Aorta (tissue), 5 donors: ENCODE measurements at regions not wholly inside any gene's neighbourhood (a gene's known extent, or its start where the extent isn't known, plus 50 kb on each side); places are given as distances from the start of the nearest gene placed in this dataset.

ENCODE experiments used
- ATAC-seq: fragments of 200-7000 bp; cut with Tn5 transposase; one replicate; pipeline ENCODE4 v1.9.1; 2022; ENCODE audit warnings: moderate library complexity; ENCODE audit not compliant: low FRiP score
- DNase-seq, 2 donors: peaks; one replicate each; pipeline ENCODE4 v3.0.0-alpha.2; 2020
- H3K27ac ChIP-seq, 2 donors: one replicate each; pipeline ENCODE4 v1.5.1; 2013; ENCODE audit warnings: low read length in 2 of 2, mild to moderate bottlenecking in 2 of 2, moderate library complexity in 2 of 2, control low read depth in 1 of 2, inconsistent platforms in 1 of 2, low read depth in 1 of 2
- H3K27me3 ChIP-seq, 2 donors: one replicate each; pipeline ENCODE4 v1.6.1; 2013; ENCODE audit warnings: control low read depth in 1 of 2, low read length in 1 of 2, mild to moderate bottlenecking in 1 of 2, moderate library complexity in 1 of 2; ENCODE audit not compliant: insufficient read depth in 2 of 2, control insufficient read depth in 1 of 2
- H3K36me3 ChIP-seq, 2 donors: one replicate each; pipeline ENCODE4 v1.6.1; 2013; ENCODE audit warnings: control low read depth in 1 of 2, low read length in 1 of 2, mild to moderate bottlenecking in 1 of 2; ENCODE audit not compliant: insufficient read depth in 2 of 2, control insufficient read depth in 1 of 2
- H3K4me1 ChIP-seq, 2 donors: one replicate each; pipeline ENCODE4 v1.6.1; 2013; ENCODE audit warnings: low read length in 2 of 2, control low read depth in 1 of 2, mild to moderate bottlenecking in 1 of 2, moderate library complexity in 1 of 2; ENCODE audit not compliant: insufficient read depth in 2 of 2, control insufficient read depth in 1 of 2
- H3K4me3 ChIP-seq, 2 donors: one replicate each; pipeline ENCODE4 v1.5.1; 2013; ENCODE audit warnings: low read length in 2 of 2, control low read depth in 1 of 2, mild to moderate bottlenecking in 1 of 2
- H3K9me3 ChIP-seq: one replicate; pipeline ENCODE4 v1.6.1; 2013; ENCODE audit warnings: mild to moderate bottlenecking, low read length; ENCODE audit not compliant: control insufficient read depth
- WGBS, 2 donors: extraction: QIAGEN DNeasy Blood & Tissue Kit; methylation state at CpG; one replicate each; pipeline ENCODE4 v1.1.7; 2013; 5-methylcytosine and 5-hydroxymethylcytosine counted together
- intact Hi-C, 2 donors: fragments of 100-400 bp; cut with DNase I; formaldehyde crosslinking; loops; one replicate each; pipeline versions ENCODE4 v1.14.2 to v1.15.0; 2022
- donor health status: healthy with polysubstance abuse.
- donor health status: Bipolar disorder and iron deficiency.
- donor health status: DM: no; HTN: no; CAD: no.
- donor health status: DM: no; HTN: no; CAD: no.
- donor health status: DM: yes; HTN: yes; CAD: no.

GRCh38 chr2:103780088-103780702 is 1018.4 kb downstream of the TMEM182 start:
- no peak for DNase-seq
- ATAC-seq, result no peak
- intact Hi-C loops, result no loop called here
- no peak overlapping the region for H3K4me3 ChIP-seq
- WGBS, 2 donors, result 84 to 85% methylated on average over 4 of the region's 4 CpGs
- H3K36me3 ChIP-seq, result no peaks in the 10 kb centered on the region
- H3K4me1 ChIP-seq, result no peaks in the 10 kb centered on the region
- no peaks in the 10 kb centered on the region for H3K27me3 ChIP-seq
- no peak overlapping the region for H3K27ac ChIP-seq
- H3K9me3 ChIP-seq, result peaks cover 4% of the 10 kb centered on the region

- H3K9me3 ChIP-seq, result peaks cover 4% of the 10 kb centered on the region
- WGBS, 2 donors, result 57 to 76% methylated on average over 2 of the region's 2 CpGs
- no peak overlapping the region for H3K27ac ChIP-seq
- H3K27me3 ChIP-seq, result no peaks in the 10 kb centered on the region
- no peaks in the 10 kb centered on the region for H3K4me1 ChIP-seq
- H3K4me3 ChIP-seq, result no peak overlapping the region
- ATAC-seq (no peak), DNase-seq (no peak)
- intact Hi-C loops, result no loop called here
- H3K36me3 ChIP-seq, result no peaks in the 10 kb centered on the region
Measured at GRCh38 chr2:103781313-103781712, 1019.5 kb downstream of the TMEM182 start.

DNA sequence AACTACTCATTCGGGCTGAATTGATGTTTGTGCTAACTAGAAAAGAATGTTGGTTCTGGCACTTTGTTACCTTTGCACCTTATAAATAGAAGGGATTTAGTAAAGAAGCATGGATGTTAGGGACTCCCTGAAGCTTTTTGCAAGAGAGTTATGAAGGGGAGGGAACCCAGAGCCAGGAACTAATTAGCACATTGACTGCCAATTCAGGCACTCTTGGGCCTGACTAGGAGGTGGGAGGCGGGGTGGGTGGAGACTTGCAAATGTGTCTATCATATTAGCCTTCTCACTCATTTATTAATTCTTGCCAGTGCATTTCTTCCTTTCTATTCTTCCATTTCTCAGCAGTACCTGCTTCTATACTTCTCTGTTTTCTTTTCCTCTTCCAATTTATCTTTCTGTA is 1022.4 kb downstream of the TMEM182 start:
- H3K9me3 ChIP-seq, result peaks cover 1% of the 10 kb centered on the region
- H3K4me1 ChIP-seq, result peaks cover 0 to under 1% of the 10 kb centered on the region in 2 donors
- intact Hi-C loops, result no loop called here
- WGBS, 2 donors, result 36 to 38% methylated on average over 2 of the region's 2 CpGs
- H3K4me3 ChIP-seq, result no peak overlapping the region
- H3K27me3 ChIP-seq, result no peaks in the 10 kb centered on the region
- ATAC-seq, result no peak
- no peak for DNase-seq
- no peak overlapping the region for H3K27ac ChIP-seq
- no peaks in the 10 kb centered on the region for H3K36me3 ChIP-seq

DNA sequence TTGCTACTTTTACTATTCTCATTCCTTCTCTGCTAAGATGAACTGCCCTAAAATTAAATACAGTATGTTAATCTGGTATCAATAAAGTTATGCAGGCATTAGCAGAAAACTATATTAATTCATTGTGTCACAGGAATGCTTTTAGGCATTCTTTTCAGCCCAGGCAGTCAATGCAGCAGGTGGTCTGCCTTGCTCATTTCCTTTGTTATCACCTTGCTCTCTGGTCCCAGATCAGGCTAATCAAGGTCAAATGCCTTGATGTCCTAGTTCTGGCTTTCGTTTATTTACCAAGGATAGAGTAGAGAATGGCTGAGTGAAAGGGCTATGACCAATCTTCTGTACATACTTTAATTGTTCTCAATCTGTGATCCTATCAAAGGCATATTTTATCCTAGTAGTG is 1023.6 kb downstream of the TMEM182 start:
- Histone ChIP-seq H3K4me1 (peaks cover 0 to 2% of the 10 kb centered on the region in 2 donors), H3K9me3 (peaks cover 1% of the 10 kb centered on the region), H3K36me3 (no peaks in the 10 kb centered on the region), H3K4me3 (no peak overlapping the region), H3K27ac (no peak overlapping the region), H3K27me3 (no peaks in the 10 kb centered on the region)
- 32 to 76% methylated on average over 1 of the region's 1 CpG for WGBS, 2 donors
- intact Hi-C loops, result no loop called here
- ATAC-seq (no peak), DNase-seq (no peak)

GRCh38 chr2:103785956-103786355 is 1024.1 kb downstream of the TMEM182 start:
- H3K4me3 ChIP-seq, result no peak overlapping the region
- intact Hi-C loops, result no loop called here
- no peak overlapping the region for H3K27ac ChIP-seq
- H3K9me3 ChIP-seq, result peaks cover 1% of the 10 kb centered on the region
- no peaks in the 10 kb centered on the region for H3K36me3 ChIP-seq
- H3K4me1 ChIP-seq, result peaks cover 0 to 2% of the 10 kb centered on the region in 2 donors
- no peaks in the 10 kb centered on the region for H3K27me3 ChIP-seq
- no peak for ATAC-seq
- DNase-seq, result no peak

- Histone ChIP-seq H3K27ac (no peak overlapping the region), H3K36me3 (no peaks in the 10 kb centered on the region), H3K4me1 (peaks cover 0 to 2% of the 10 kb centered on the region in 2 donors), H3K4me3 (no peak overlapping the region), H3K9me3 (no peaks in the 10 kb centered on the region), H3K27me3 (no peaks in the 10 kb centered on the region)
- WGBS, 2 donors, result 30 to 39% methylated on average over 6 of the region's 6 CpGs
- intact Hi-C loops, result no loop called here
- DNase-seq (no peak), ATAC-seq (no peak)
Measured at GRCh38 chr2:103788389-103788788, 1026.6 kb downstream of the TMEM182 start.

GRCh38 chr2:103788951-103789350 is 1027.1 kb downstream of the TMEM182 start:
- intact Hi-C loops, result no loop called here
- DNase-seq, result no peak
- Histone ChIP-seq H3K27me3 (no peaks in the 10 kb centered on the region), H3K4me3 (no peak overlapping the region), H3K27ac (no peak overlapping the region), H3K36me3 (no peaks in the 10 kb centered on the region), H3K9me3 (no peaks in the 10 kb centered on the region), H3K4me1 (peaks cover 0 to 2% of the 10 kb centered on the region in 2 donors)
- ATAC-seq, result no peak
- 30 to 43% methylated on average over 2 of the region's 2 CpGs for WGBS, 2 donors

DNA sequence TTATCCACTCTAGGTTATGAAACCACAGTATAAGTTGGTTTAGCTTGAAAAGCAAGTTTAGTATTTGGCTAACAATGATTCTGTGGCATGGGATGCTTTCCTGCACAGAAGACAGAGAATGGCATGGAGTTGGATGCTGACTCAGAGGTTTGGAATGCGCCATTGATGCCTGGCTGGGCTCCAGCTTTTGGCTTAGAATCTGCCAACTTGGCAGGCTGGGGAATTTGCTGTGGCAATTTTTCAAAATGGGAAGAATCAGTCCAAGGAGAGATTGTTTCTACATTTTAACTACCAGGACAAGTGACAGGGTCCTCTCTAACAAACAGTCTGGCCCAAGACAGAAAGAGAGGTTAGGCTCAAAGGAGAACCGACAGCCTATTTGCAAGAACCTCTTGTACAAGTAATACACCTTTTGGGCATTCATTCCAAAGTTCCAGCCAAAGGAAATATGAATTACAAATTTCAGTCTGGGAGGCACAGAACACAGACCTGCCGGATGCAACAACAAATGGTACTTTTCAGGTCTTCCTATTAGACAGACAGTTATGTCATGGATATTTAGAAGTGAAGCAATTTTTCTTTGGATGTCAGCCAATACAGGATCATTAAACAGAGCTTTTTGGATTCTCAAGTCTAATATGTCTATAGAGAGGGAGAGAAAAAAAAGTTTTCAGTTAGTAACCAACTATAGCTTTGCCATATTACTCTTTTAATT is 1027.7 kb downstream of the TMEM182 start:
- DNase-seq (no peak), ATAC-seq (no peak)
- Histone ChIP-seq H3K27ac (no peak overlapping the region), H3K36me3 (no peaks in the 10 kb centered on the region), H3K9me3 (no peaks in the 10 kb centered on the region), H3K4me1 (peaks cover 0 to 2% of the 10 kb centered on the region in 2 donors), H3K27me3 (no peaks in the 10 kb centered on the region), H3K4me3 (no peak overlapping the region)
- WGBS, 2 donors, result 1 to 4% methylated on average over 3 of the region's 3 CpGs
- intact Hi-C loops, result no loop called here

DNA sequence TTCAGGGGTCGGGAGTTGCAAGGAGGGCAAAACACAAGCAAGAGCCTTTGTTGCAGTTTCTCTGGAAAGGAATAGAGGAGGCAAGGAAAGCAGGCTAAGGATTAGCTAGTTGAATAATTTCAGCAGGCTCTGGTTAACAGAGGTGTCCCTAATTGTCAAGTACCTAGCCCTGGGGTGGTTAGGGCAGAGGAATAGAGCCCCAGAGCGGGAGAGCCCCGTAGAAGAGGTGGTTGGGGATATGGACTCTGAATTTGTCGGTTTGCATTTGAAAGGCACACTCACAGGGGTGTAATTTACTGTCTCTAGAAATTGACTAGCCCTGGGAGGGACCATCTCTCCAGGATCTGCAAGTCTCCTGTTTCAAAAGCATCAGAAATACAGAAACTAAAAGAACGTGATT is 1030.2 kb downstream of the TMEM182 start:
- H3K9me3 ChIP-seq, result no peaks in the 10 kb centered on the region
- no peak overlapping the region for H3K4me3 ChIP-seq
- DNase-seq (no peak), ATAC-seq (no peak)
- H3K27ac ChIP-seq, result no peak overlapping the region
- H3K27me3 ChIP-seq, result no peaks in the 10 kb centered on the region
- peaks cover 0 to 2% of the 10 kb centered on the region in 2 donors for H3K4me1 ChIP-seq
- H3K36me3 ChIP-seq, result no peaks in the 10 kb centered on the region
- intact Hi-C loops, result no loop called here
- WGBS, 2 donors, result 47 to 65% methylated on average over 5 of the region's 5 CpGs
